Amniotic epithelial cell (primary cell): ENCODE measurements at regions not wholly inside any gene's neighbourhood (a gene's known extent, or its start where the extent isn't known, plus 50 kb on each side); places are given as distances from the start of the nearest gene placed in this dataset.

ENCODE experiments used
- DNase-seq: peaks from one replicate; pipeline ENCODE4 v3.0.0-alpha.2; 2010; ENCODE audit warnings: low read depth

GRCh38 chrX:131894995-131895394, 128.1 kb upstream of the STK26 start:
- DNase-seq: peak; percentile 89

- peak; percentile 1 for DNase-seq
These were observed 127.3 kb upstream of the STK26 start for GRCh38 chrX:131895807-131896206.

- no peak for DNase-seq
These were observed 121.6 kb upstream of the STK26 start for GRCh38 chrX:131901546-131901945.

- DNase-seq: no peak
These were observed 115.4 kb upstream of the STK26 start for GRCh38 chrX:131907488-131908314.

- DNase-seq: no peak
These were observed 112.5 kb upstream of the STK26 start for GRCh38 chrX:131910586-131910985.

- DNase-seq: no peak
These were observed 107.6 kb upstream of the STK26 start for GRCh38 chrX:131915488-131915887.

GRCh38 chrX:131917588-131917987, 105.5 kb upstream of the STK26 start:
- DNase-seq: no peak

- DNase-seq: no peak
These were observed 104.3 kb upstream of the STK26 start for GRCh38 chrX:131918839-131919238.

- peak; percentile 8 for DNase-seq
These were observed 99.4 kb upstream of the STK26 start for GRCh38 chrX:131923614-131924250.

- no peak for DNase-seq
These were observed 84.4 kb upstream of the STK26 start for GRCh38 chrX:131938749-131939148.

- DNase-seq: no peak
These were observed 81.1 kb upstream of the STK26 start for GRCh38 chrX:131942034-131942433.

- DNase-seq: peak; percentile 80
These were observed 77.9 kb upstream of the STK26 start for GRCh38 chrX:131944936-131945902.

- DNase-seq: no peak
These were observed 71.9 kb upstream of the STK26 start for GRCh38 chrX:131951166-131951565.

- DNase-seq: no peak
These were observed 67.9 kb upstream of the STK26 start for GRCh38 chrX:131955099-131955777.

GRCh38 chrX:131958724-131959123, 64.4 kb upstream of the STK26 start:
- DNase-seq: no peak

GRCh38 chrX:131970347-131970746, 52.8 kb upstream of the STK26 start:
- no peak for DNase-seq
